ENCODE measurements at regions not wholly inside any gene's neighbourhood (a gene's known extent, or its start where the extent isn't known, plus 50 kb on each side); places are given as distances from the start of the nearest gene placed in this dataset.

DNA sequence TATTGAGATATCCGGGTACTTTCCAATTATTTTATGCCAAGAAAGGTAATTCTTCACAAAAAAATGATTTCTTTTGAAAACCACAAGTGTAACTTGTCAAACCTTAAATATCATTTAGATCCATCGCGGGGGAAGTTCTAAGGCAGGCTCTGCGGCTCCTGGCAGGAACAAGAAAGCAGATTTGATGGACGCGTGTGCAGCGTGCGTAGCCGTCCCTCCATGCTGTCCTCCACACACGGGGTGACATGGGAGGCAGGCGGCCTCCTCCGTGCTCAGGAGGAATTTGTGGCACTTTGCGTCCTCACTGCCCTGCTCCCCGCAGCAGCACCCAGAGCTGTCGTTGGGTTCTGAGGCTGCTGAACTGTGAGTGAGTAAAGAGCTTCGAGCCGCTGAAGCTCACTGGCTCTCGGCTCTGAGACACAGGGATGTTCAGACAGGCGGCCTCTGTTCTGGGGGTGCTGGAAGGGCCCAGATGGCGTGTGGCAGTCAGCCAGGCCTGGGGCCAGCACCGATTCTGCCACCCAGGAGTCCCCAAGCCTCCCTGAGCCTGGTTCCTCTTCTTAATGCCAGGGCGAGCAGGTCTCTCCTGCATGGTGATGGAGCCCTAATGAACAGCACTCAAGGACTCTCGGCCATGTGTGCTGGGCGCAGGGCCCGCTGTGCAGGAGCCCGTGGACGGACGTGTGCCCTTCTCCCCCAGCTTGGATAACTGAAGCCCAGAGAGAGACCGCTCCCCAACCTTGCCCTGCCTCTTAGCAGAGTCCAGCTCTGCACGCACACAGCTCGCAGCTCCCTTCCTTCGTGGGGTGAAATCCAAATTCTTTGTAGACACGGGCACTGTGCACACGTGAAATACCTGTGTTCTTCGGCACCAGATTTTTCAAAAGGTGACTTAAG, 185.4 kb upstream of the SHH start:
- TF ChIP-seq CTCF (IDR thresholded peaks at IDR 0.05) = no peak
- TF ChIP-seq POLR2A (IDR thresholded peaks at IDR 0.05) = no peak
- TF ChIP-seq EP300 (IDR thresholded peaks at IDR 0.05) = no peak
- no peak for TF ChIP-seq POLR2AphosphoS5 (IDR thresholded peaks at IDR 0.05)

Data from upper lobe of left lung (tissue), 4 donors.